Right atrium auricular region (tissue), 2 donors: ENCODE measurements at regions not wholly inside any gene's neighbourhood (a gene's known extent, or its start where the extent isn't known, plus 50 kb on each side); places are given as distances from the start of the nearest gene placed in this dataset.

Source experiments
- DNase-seq: peaks from one replicate; pipeline ENCODE4 v3.0.0-alpha.2; 2019; ENCODE audit warnings: low spot score
- H3K27ac ChIP-seq, 2 donors: fragments of 200-600 bp; sonication (generic); 1 replicate in 1 of 2; 2 replicates in 1 of 2; pipeline ENCODE4 v1.5.1; 2016 to 2019
- H3K27me3 ChIP-seq, 2 donors: fragments of 200-600 bp; sonication (generic); one replicate each; pipeline versions ENCODE4 v1.5.1 to v1.6.0; 2017 to 2019
- H3K36me3 ChIP-seq: fragments of 200-600 bp; sonication (generic); one replicate; pipeline ENCODE4 v1.5.1; 2016
- H3K4me1 ChIP-seq, 2 donors: fragments of 200-600 bp; sonication (generic); one replicate each; pipeline versions ENCODE4 v1.5.1 to v1.6.0; 2017 to 2019
- H3K4me3 ChIP-seq, 2 donors: fragments of 200-600 bp; sonication (generic); 1 replicate in 1 of 2; 2 replicates in 1 of 2; pipeline ENCODE4 v1.5.1; 2017 to 2019; ENCODE audit warnings: mild to moderate bottlenecking in 1 of 2, moderate library complexity in 1 of 2
- H3K9me3 ChIP-seq, 2 donors: fragments of 200-600 bp; sonication (generic); one replicate each; pipeline ENCODE4 v1.5.1; 2019
- CTCF ChIP-seq, 2 donors: fragments of 200-600 bp; sonication (generic); IDR thresholded peaks; one replicate each; pipeline ENCODE4 v1.5.1; 2019; ENCODE audit warnings: antibody characterized with exemption in 2 of 2

- Histone ChIP-seq H3K27ac (no peak overlapping the region), H3K36me3 (no peaks in the 10 kb centered on the region), H3K4me3 (no peak overlapping the region), H3K27me3 (no peaks in the 10 kb centered on the region), H3K4me1 (no peaks in the 10 kb centered on the region), H3K9me3 (no peaks in the 10 kb centered on the region)
- no peak for TF ChIP-seq CTCF (IDR thresholded peaks at IDR 0.05)
- no peak for DNase-seq
Observed at GRCh38 chr11:24297461-24297860, 199.4 kb upstream of the LUZP2 start.

GRCh38 chr11:24298146-24298545 is 198.7 kb upstream of the LUZP2 start:
- H3K9me3 ChIP-seq: no peaks in the 10 kb centered on the region
- H3K4me1 ChIP-seq: no peaks in the 10 kb centered on the region
- no peaks in the 10 kb centered on the region for H3K27me3 ChIP-seq
- H3K4me3 ChIP-seq: no peak overlapping the region
- no peak for TF ChIP-seq CTCF (IDR thresholded peaks at IDR 0.05)
- no peak for DNase-seq
- H3K27ac ChIP-seq: no peak overlapping the region
- no peaks in the 10 kb centered on the region for H3K36me3 ChIP-seq

- no peak for TF ChIP-seq CTCF (IDR thresholded peaks at IDR 0.05)
- H3K36me3 ChIP-seq: no peaks in the 10 kb centered on the region
- no peaks in the 10 kb centered on the region for H3K27me3 ChIP-seq
- no peaks in the 10 kb centered on the region for H3K9me3 ChIP-seq
- H3K4me3 ChIP-seq: no peak overlapping the region
- no peaks in the 10 kb centered on the region for H3K4me1 ChIP-seq
- DNase-seq: no peak
- H3K27ac ChIP-seq: no peak overlapping the region
Observed at GRCh38 chr11:24311974-24312373, 184.9 kb upstream of the LUZP2 start.

- Histone ChIP-seq H3K4me3 (no peak overlapping the region), H3K27ac (no peak overlapping the region), H3K9me3 (peaks cover 0 to 3% of the 10 kb centered on the region in 2 donors), H3K27me3 (no peaks in the 10 kb centered on the region), H3K4me1 (no peaks in the 10 kb centered on the region), H3K36me3 (no peaks in the 10 kb centered on the region)
- DNase-seq: no peak
- no peak for TF ChIP-seq CTCF (IDR thresholded peaks at IDR 0.05)
Observed at GRCh38 chr11:24312464-24313238, 184.2 kb upstream of the LUZP2 start.

- no peaks in the 10 kb centered on the region for H3K4me1 ChIP-seq
- peaks cover 0 to 14% of the 10 kb centered on the region in 2 donors for H3K9me3 ChIP-seq
- no peak overlapping the region for H3K27ac ChIP-seq
- no peaks in the 10 kb centered on the region for H3K36me3 ChIP-seq
- no peak for TF ChIP-seq CTCF (IDR thresholded peaks at IDR 0.05)
- H3K27me3 ChIP-seq: no peaks in the 10 kb centered on the region
- no peak overlapping the region for H3K4me3 ChIP-seq
- no peak for DNase-seq
Observed at GRCh38 chr11:24321229-24321628, 175.6 kb upstream of the LUZP2 start.

- Histone ChIP-seq H3K36me3 (no peaks in the 10 kb centered on the region), H3K27ac (no peak overlapping the region), H3K4me3 (no peak overlapping the region), H3K27me3 (no peaks in the 10 kb centered on the region), H3K9me3 (no peaks in the 10 kb centered on the region), H3K4me1 (no peaks in the 10 kb centered on the region)
- no peak for TF ChIP-seq CTCF (IDR thresholded peaks at IDR 0.05)
- DNase-seq: no peak
Observed at GRCh38 chr11:24324211-24324610, 172.6 kb upstream of the LUZP2 start.
